ENCODE measurements at regions not wholly inside any gene's neighbourhood (a gene's known extent, or its start where the extent isn't known, plus 50 kb on each side); places are given as distances from the start of the nearest gene placed in this dataset.
A peak's percentile ranks its signal among the peaks of the same experiment; 100 is the strongest.

- DNase-seq = no peak
These were observed 205.1 kb downstream of the GLI2 start for GRCh38 chr2:120940726-120941256.

GRCh38 chr2:120941571-120942120 lies 206.0 kb downstream of the GLI2 start:
- DNase-seq = no peak

- DNase-seq = no peak
These were observed 207.0 kb downstream of the GLI2 start for GRCh38 chr2:120942658-120943057.

GRCh38 chr2:120943403-120944034 lies 207.9 kb downstream of the GLI2 start:
- no peak for DNase-seq

GRCh38 chr2:120944575-120944974 lies 208.9 kb downstream of the GLI2 start:
- DNase-seq = no peak

GRCh38 chr2:120945091-120945490 lies 209.4 kb downstream of the GLI2 start:
- DNase-seq = no peak

- DNase-seq = no peak
These were observed 210.3 kb downstream of the GLI2 start for GRCh38 chr2:120945832-120946499.

- DNase-seq = no peak
These were observed 211.7 kb downstream of the GLI2 start for GRCh38 chr2:120947327-120947726.

GRCh38 chr2:120947982-120948661 lies 212.5 kb downstream of the GLI2 start:
- DNase-seq = no peak

GRCh38 chr2:120948662-120949011 lies 213.0 kb downstream of the GLI2 start:
- DNase-seq = no peak

- peak; percentile 64 for DNase-seq
These were observed 213.6 kb downstream of the GLI2 start for GRCh38 chr2:120949027-120949956.

- no peak for DNase-seq
These were observed 214.4 kb downstream of the GLI2 start for GRCh38 chr2:120949957-120950590.

GRCh38 chr2:120951693-120952092 lies 216.0 kb downstream of the GLI2 start:
- no peak for DNase-seq

GRCh38 chr2:120952318-120952717 lies 216.7 kb downstream of the GLI2 start:
- no peak for DNase-seq

GRCh38 chr2:120953066-120953756 lies 217.5 kb downstream of the GLI2 start:
- no peak for DNase-seq

GRCh38 chr2:120953843-120954584 lies 218.3 kb downstream of the GLI2 start:
- no peak for DNase-seq

- DNase-seq = no peak
These were observed 219.3 kb downstream of the GLI2 start for GRCh38 chr2:120954939-120955338.

GRCh38 chr2:120955427-120955826 lies 219.8 kb downstream of the GLI2 start:
- no peak for DNase-seq

GRCh38 chr2:120956486-120957156 lies 221.0 kb downstream of the GLI2 start:
- DNase-seq = no peak

GRCh38 chr2:120957905-120958304 lies 222.2 kb downstream of the GLI2 start:
- DNase-seq = no peak
